Neural cell (in vitro differentiated cells): ENCODE measurements at regions not wholly inside any gene's neighbourhood (a gene's known extent, or its start where the extent isn't known, plus 50 kb on each side); places are given as distances from the start of the nearest gene placed in this dataset.
"Not testable (repeated sequence)": the region's sequence is repeated elsewhere in the genome, so short reads cannot be mapped to it uniquely, and the experiment has no call there.

Source experiments
- H2AFZ ChIP-seq: fragments of 200-600, 300-800 bp; sonication (generic), shearing (Covaris generic); 2 replicates; pipeline ENCODE4 v1.6.0; 2014; ENCODE audit warnings: low read depth, mild to moderate bottlenecking, antibody characterized with exemption, low read length, moderate library complexity
- H3F3A ChIP-seq: fragments of 200-600 bp; shearing (Covaris generic); 2 replicates; pipeline ENCODE4 v1.6.1; 2016; ENCODE audit warnings: mild to moderate bottlenecking, moderate library complexity, mixed read lengths, antibody characterized with exemption, low read length; ENCODE audit not compliant: insufficient read depth, poor library complexity, severe bottlenecking
- H3K27ac ChIP-seq: fragments of 200-600, 300-800 bp; sonication (generic), shearing (Covaris generic); 2 replicates; pipeline ENCODE4 v1.5.1; 2014; ENCODE audit warnings: mild to moderate bottlenecking, low read length, moderate library complexity
- H3K27me3 ChIP-seq: fragments of 300-800, 200-600 bp; sonication (generic), shearing (Covaris generic); 2 replicates; pipeline ENCODE4 v1.6.0; 2014; ENCODE audit warnings: mild to moderate bottlenecking, low read depth, low read length, moderate library complexity; ENCODE audit not compliant: insufficient read depth
- H3K36me3 ChIP-seq: fragments of 300-800, 200-600 bp; sonication (generic), shearing (Covaris generic); 2 replicates; pipeline ENCODE4 v1.5.1; 2014; ENCODE audit warnings: mild to moderate bottlenecking, antibody characterized with exemption, low read length, moderate library complexity; ENCODE audit not compliant: insufficient read depth
- H3K4me2 ChIP-seq: fragments of 300-800, 200-600 bp; sonication (generic), shearing (Covaris generic); 2 replicates; pipeline ENCODE4 v1.6.0; 2014; ENCODE audit warnings: mild to moderate bottlenecking, low read length
- H3K4me3 ChIP-seq: fragments of 300-800, 200-600 bp; sonication (generic), shearing (Covaris generic); 2 replicates; pipeline ENCODE4 v1.5.1; 2014; ENCODE audit warnings: mild to moderate bottlenecking, low read length, moderate library complexity
- H3K79me2 ChIP-seq: fragments of 200-600 bp; shearing (Covaris generic); replicated peaks from 2 replicates; pipeline ENCODE4 v1.6.0; 2014; ENCODE audit warnings: mild to moderate bottlenecking, low read length, moderate library complexity; ENCODE audit not compliant: insufficient read depth
- H3K9ac ChIP-seq: fragments of 300-800, 200-600 bp; sonication (generic), shearing (Covaris generic); 2 replicates; pipeline ENCODE4 v1.6.1; 2016; ENCODE audit warnings: mild to moderate bottlenecking, low read length, mixed read lengths
- H3K9me2 ChIP-seq: fragments of 200-600 bp; shearing (Covaris generic); 2 replicates; pipeline ENCODE4 v1.6.1; 2016; ENCODE audit warnings: mild to moderate bottlenecking, low read length, mixed read lengths; ENCODE audit not compliant: insufficient read depth
- H3K9me3 ChIP-seq: fragments of 200-600, 300-800 bp; sonication (generic), shearing (Covaris generic); 2 replicates; pipeline ENCODE4 v1.6.1; 2016; ENCODE audit warnings: mild to moderate bottlenecking, mixed run types, low read length, moderate library complexity, mixed read lengths
- H4K20me1 ChIP-seq: fragments of 200-600 bp; shearing (Covaris generic); 2 replicates; pipeline ENCODE4 v1.6.1; 2016; ENCODE audit warnings: mild to moderate bottlenecking, mixed run types; ENCODE audit not compliant: insufficient read depth
- EP300 ChIP-seq: fragments of 450-650 bp; conservative IDR thresholded peaks from 2 replicates; pipeline ENCODE4 v1.6.1; 2014; ENCODE audit warnings: antibody characterized with exemption, mild to moderate bottlenecking, moderate library complexity; ENCODE audit not compliant: poor library complexity, severe bottlenecking
- MXI1 ChIP-seq: fragments of 450-650 bp; conservative IDR thresholded peaks from 2 replicates; pipeline ENCODE4 v1.6.1; 2014; ENCODE audit warnings: antibody characterized with exemption, mild to moderate bottlenecking; ENCODE audit not compliant: poor library complexity, severe bottlenecking
- POLR2AphosphoS5 ChIP-seq: IDR thresholded peaks from 2 replicates; pipeline ENCODE4 v1.6.1; 2012
- SMC3 ChIP-seq: fragments of 450-650 bp; conservative IDR thresholded peaks from 2 replicates; pipeline ENCODE4 v1.6.1; 2014; ENCODE audit warnings: antibody characterized with exemption, mild to moderate bottlenecking, moderate library complexity; ENCODE audit not compliant: poor library complexity
- TAF1 ChIP-seq: IDR thresholded peaks from 2 replicates; pipeline ENCODE4 v1.6.1; 2012; ENCODE audit warnings: low read depth
- TF ChIP-seq, protein P1 (sequence below): IDR thresholded peaks from 2 replicates; pipeline ENCODE4 v1.6.1; 2012; ENCODE audit warnings: borderline replicate concordance
- TF ChIP-seq, protein P2 (sequence below): fragments of 450-650 bp; IDR thresholded peaks from 2 replicates; pipeline ENCODE4 v1.5.1; 2014; ENCODE audit warnings: antibody characterized with exemption, mild to moderate bottlenecking, moderate library complexity; ENCODE audit not compliant: poor library complexity, severe bottlenecking

DNA sequence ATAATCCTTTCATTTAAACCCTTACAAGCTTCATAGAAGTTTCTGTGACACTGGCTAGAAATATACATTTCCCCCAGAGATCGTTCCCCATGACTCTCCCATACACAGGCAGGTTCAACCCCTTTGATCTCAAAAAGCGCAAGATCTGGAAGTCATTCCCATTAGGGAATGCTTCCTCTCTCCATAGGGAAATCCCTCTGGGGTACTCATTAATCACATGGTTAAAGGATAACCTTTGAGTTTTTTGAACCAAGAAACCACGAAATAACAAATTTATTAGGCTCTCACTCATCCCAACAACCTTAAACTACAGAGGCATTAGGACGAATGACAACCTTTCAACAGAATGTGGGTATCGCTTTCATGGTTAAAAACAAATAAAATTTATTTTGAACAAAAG lies 211.9 kb upstream of the PRICKLE2 start:
- no peak overlapping the region for H3K9ac ChIP-seq
- peaks cover 4% of the 10 kb centered on the region for H3K9me3 ChIP-seq
- no peak overlapping the region for H3K27ac ChIP-seq
- H3K9me2 ChIP-seq, result no peaks in the 10 kb centered on the region
- H3K36me3 ChIP-seq, result no peaks in the 10 kb centered on the region
- TF ChIP-seq, protein P1, sequence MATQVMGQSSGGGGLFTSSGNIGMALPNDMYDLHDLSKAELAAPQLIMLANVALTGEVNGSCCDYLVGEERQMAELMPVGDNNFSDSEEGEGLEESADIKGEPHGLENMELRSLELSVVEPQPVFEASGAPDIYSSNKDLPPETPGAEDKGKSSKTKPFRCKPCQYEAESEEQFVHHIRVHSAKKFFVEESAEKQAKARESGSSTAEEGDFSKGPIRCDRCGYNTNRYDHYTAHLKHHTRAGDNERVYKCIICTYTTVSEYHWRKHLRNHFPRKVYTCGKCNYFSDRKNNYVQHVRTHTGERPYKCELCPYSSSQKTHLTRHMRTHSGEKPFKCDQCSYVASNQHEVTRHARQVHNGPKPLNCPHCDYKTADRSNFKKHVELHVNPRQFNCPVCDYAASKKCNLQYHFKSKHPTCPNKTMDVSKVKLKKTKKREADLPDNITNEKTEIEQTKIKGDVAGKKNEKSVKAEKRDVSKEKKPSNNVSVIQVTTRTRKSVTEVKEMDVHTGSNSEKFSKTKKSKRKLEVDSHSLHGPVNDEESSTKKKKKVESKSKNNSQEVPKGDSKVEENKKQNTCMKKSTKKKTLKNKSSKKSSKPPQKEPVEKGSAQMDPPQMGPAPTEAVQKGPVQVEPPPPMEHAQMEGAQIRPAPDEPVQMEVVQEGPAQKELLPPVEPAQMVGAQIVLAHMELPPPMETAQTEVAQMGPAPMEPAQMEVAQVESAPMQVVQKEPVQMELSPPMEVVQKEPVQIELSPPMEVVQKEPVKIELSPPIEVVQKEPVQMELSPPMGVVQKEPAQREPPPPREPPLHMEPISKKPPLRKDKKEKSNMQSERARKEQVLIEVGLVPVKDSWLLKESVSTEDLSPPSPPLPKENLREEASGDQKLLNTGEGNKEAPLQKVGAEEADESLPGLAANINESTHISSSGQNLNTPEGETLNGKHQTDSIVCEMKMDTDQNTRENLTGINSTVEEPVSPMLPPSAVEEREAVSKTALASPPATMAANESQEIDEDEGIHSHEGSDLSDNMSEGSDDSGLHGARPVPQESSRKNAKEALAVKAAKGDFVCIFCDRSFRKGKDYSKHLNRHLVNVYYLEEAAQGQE, result no peak
- TF ChIP-seq EP300, result no peak
- no peak for TF ChIP-seq SMC3
- TF ChIP-seq TAF1, result no peak
- no peak for TF ChIP-seq POLR2AphosphoS5
- no peak for TF ChIP-seq MXI1
- H3K27me3 ChIP-seq, result no peaks in the 10 kb centered on the region
- no peaks in the 10 kb centered on the region for H3K79me2 ChIP-seq
- no peak overlapping the region for H2AFZ ChIP-seq
- H3F3A ChIP-seq, result no peaks in the 10 kb centered on the region
- no peak overlapping the region for H3K4me3 ChIP-seq
- H4K20me1 ChIP-seq, result no peaks in the 10 kb centered on the region
- no peak overlapping the region for H3K4me2 ChIP-seq

DNA sequence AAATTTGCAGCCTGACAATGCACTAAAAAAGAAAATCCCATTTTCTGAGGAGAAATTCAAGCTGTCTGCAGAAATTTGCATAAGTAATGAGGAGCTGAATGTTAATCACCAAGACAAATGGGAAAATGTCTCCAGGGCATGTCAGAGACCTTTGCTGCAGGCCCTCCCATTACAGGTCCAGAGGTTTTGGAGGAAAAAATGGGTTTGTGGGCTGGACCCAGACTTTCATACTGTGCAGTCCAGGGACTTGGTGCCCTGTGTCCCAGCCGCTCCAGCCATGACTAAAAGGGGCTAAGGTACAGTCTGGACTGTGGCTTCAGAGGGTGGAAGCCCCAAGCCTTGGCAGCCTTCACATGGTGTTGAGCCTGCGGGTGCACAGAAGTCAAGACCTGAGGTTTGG lies 209.8 kb upstream of the PRICKLE2 start:
- not testable (repeated sequence) for H3K9ac ChIP-seq, H3F3A ChIP-seq, H3K79me2 ChIP-seq, H3K27me3 ChIP-seq, H4K20me1 ChIP-seq, H3K4me2 ChIP-seq, H2AFZ ChIP-seq, H3K27ac ChIP-seq, H3K9me2 ChIP-seq, H3K9me3 ChIP-seq, H3K4me3 ChIP-seq, H3K36me3 ChIP-seq

DNA sequence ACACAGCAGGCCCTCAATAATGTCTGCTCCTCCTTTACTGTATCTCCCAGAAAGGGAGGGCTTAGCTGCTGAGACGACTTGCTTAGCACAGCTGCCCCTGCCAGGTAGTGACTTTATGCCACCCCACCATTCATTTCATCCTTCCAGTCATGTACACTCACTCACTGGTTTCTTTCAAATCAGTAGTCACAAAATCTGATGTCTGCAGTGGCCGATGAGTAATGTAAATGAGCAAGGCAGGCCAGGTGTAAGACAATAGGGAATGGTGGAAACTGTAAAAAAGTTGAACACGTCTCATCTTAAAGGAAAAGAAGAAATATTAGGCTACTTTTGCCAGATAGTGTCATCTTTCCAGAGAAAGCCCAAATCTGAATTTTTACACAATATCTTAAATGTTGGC lies 207.6 kb upstream of the PRICKLE2 start:
- no peaks in the 10 kb centered on the region for H3F3A ChIP-seq
- H3K27me3 ChIP-seq, result no peaks in the 10 kb centered on the region
- no peaks in the 10 kb centered on the region for H3K9me2 ChIP-seq
- H3K79me2 ChIP-seq, result no peaks in the 10 kb centered on the region
- TF ChIP-seq TAF1 (no peak), MXI1 (no peak), SMC3 (no peak)
- TF ChIP-seq, protein P2, sequence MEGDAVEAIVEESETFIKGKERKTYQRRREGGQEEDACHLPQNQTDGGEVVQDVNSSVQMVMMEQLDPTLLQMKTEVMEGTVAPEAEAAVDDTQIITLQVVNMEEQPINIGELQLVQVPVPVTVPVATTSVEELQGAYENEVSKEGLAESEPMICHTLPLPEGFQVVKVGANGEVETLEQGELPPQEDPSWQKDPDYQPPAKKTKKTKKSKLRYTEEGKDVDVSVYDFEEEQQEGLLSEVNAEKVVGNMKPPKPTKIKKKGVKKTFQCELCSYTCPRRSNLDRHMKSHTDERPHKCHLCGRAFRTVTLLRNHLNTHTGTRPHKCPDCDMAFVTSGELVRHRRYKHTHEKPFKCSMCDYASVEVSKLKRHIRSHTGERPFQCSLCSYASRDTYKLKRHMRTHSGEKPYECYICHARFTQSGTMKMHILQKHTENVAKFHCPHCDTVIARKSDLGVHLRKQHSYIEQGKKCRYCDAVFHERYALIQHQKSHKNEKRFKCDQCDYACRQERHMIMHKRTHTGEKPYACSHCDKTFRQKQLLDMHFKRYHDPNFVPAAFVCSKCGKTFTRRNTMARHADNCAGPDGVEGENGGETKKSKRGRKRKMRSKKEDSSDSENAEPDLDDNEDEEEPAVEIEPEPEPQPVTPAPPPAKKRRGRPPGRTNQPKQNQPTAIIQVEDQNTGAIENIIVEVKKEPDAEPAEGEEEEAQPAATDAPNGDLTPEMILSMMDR, result no peak
- no peak overlapping the region for H3K4me3 ChIP-seq
- no peaks in the 10 kb centered on the region for H3K36me3 ChIP-seq
- no peaks in the 10 kb centered on the region for H4K20me1 ChIP-seq
- H2AFZ ChIP-seq, result no peak overlapping the region
- H3K4me2 ChIP-seq, result no peak overlapping the region
- no peak overlapping the region for H3K27ac ChIP-seq
- H3K9ac ChIP-seq, result no peak overlapping the region
- H3K9me3 ChIP-seq, result peaks cover 8% of the 10 kb centered on the region
